Ishikawa (cell line): ENCODE measurements at regions not wholly inside any gene's neighbourhood (a gene's known extent, or its start where the extent isn't known, plus 50 kb on each side); places are given as distances from the start of the nearest gene placed in this dataset.

ENCODE experiments used
- CEBPB ChIP-seq: IDR thresholded peaks from 2 replicates; pipeline ENCODE4 v1.6.1; 2012
- CREB1 ChIP-seq: IDR thresholded peaks from 2 replicates; pipeline ENCODE4 v1.6.1; 2012; ENCODE audit warnings: low read depth
- EGR1 ChIP-seq: IDR thresholded peaks from 2 replicates; pipeline ENCODE4 v1.6.1; 2012
- EP300 ChIP-seq: IDR thresholded peaks from 2 replicates; pipeline ENCODE4 v1.6.1; 2012; ENCODE audit warnings: borderline replicate concordance
- FOXM1 ChIP-seq: IDR thresholded peaks from 2 replicates; pipeline ENCODE4 v1.6.1; 2012; ENCODE audit warnings: low read depth, borderline replicate concordance
- NFIC ChIP-seq: IDR thresholded peaks from 2 replicates; pipeline ENCODE4 v1.6.1; 2012
- RAD21 ChIP-seq: IDR thresholded peaks from 2 replicates; pipeline ENCODE4 v1.6.1; 2012; ENCODE audit warnings: low read depth
- TAF1 ChIP-seq: IDR thresholded peaks from 2 replicates; pipeline ENCODE4 v1.6.1; 2012; ENCODE audit warnings: low read depth, mild to moderate bottlenecking
- TCF12 ChIP-seq: IDR thresholded peaks from 2 replicates; pipeline ENCODE4 v1.6.1; 2012; ENCODE audit warnings: low read depth
- TEAD4 ChIP-seq: IDR thresholded peaks from 2 replicates; pipeline ENCODE4 v1.6.1; 2012
- USF1 ChIP-seq: IDR thresholded peaks from 2 replicates; pipeline ENCODE4 v1.6.1; 2012
- YY1 ChIP-seq: IDR thresholded peaks from 2 replicates; pipeline ENCODE4 v1.6.1; 2012; ENCODE audit warnings: low read depth
- ZBTB7A ChIP-seq: IDR thresholded peaks from 2 replicates; pipeline ENCODE4 v1.6.1; 2012; ENCODE audit warnings: low read depth
- TF ChIP-seq, protein P1 (sequence below): IDR thresholded peaks from 2 replicates; pipeline ENCODE4 v1.6.1; 2012
- TF ChIP-seq, protein P2 (sequence below): IDR thresholded peaks from 2 replicates; pipeline ENCODE4 v1.6.1; 2012; ENCODE audit warnings: low read depth, mild to moderate bottlenecking

GRCh38 chr6:14260839-14261238 lies 143.3 kb downstream of the CD83 start:
- TF ChIP-seq, protein P1, sequence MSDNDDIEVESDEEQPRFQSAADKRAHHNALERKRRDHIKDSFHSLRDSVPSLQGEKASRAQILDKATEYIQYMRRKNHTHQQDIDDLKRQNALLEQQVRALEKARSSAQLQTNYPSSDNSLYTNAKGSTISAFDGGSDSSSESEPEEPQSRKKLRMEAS = no peak
- no peak for TF ChIP-seq EGR1

DNA sequence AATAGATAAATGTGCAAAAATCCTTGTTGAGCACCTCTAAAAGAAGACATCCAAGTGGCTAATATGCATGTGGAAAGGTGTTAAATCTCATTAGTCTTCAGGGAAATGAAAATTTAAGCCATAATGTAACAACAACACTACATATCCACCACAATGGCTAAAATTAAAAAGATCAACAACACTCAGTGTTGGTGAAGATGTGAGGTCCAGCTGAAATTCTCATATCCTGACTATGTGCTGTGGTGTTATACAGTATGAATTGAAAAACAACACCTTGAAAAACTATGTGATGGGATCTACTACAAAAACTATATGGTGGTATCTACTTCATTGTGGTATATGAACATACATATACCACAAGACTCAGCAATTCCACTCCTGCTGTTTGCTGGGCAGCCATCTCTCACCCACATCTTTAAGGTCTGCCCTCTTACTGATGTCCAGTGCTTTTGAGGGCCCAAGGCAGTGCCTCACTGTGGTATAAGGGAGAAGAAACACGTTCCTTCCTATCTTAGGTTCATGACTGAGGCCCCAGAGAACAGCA lies 146.4 kb downstream of the CD83 start:
- TF ChIP-seq CREB1 (no peak), EP300 (no peak), TCF12 (no peak), USF1 (no peak)
- TF ChIP-seq, protein P2, sequence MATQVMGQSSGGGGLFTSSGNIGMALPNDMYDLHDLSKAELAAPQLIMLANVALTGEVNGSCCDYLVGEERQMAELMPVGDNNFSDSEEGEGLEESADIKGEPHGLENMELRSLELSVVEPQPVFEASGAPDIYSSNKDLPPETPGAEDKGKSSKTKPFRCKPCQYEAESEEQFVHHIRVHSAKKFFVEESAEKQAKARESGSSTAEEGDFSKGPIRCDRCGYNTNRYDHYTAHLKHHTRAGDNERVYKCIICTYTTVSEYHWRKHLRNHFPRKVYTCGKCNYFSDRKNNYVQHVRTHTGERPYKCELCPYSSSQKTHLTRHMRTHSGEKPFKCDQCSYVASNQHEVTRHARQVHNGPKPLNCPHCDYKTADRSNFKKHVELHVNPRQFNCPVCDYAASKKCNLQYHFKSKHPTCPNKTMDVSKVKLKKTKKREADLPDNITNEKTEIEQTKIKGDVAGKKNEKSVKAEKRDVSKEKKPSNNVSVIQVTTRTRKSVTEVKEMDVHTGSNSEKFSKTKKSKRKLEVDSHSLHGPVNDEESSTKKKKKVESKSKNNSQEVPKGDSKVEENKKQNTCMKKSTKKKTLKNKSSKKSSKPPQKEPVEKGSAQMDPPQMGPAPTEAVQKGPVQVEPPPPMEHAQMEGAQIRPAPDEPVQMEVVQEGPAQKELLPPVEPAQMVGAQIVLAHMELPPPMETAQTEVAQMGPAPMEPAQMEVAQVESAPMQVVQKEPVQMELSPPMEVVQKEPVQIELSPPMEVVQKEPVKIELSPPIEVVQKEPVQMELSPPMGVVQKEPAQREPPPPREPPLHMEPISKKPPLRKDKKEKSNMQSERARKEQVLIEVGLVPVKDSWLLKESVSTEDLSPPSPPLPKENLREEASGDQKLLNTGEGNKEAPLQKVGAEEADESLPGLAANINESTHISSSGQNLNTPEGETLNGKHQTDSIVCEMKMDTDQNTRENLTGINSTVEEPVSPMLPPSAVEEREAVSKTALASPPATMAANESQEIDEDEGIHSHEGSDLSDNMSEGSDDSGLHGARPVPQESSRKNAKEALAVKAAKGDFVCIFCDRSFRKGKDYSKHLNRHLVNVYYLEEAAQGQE = no peak

DNA sequence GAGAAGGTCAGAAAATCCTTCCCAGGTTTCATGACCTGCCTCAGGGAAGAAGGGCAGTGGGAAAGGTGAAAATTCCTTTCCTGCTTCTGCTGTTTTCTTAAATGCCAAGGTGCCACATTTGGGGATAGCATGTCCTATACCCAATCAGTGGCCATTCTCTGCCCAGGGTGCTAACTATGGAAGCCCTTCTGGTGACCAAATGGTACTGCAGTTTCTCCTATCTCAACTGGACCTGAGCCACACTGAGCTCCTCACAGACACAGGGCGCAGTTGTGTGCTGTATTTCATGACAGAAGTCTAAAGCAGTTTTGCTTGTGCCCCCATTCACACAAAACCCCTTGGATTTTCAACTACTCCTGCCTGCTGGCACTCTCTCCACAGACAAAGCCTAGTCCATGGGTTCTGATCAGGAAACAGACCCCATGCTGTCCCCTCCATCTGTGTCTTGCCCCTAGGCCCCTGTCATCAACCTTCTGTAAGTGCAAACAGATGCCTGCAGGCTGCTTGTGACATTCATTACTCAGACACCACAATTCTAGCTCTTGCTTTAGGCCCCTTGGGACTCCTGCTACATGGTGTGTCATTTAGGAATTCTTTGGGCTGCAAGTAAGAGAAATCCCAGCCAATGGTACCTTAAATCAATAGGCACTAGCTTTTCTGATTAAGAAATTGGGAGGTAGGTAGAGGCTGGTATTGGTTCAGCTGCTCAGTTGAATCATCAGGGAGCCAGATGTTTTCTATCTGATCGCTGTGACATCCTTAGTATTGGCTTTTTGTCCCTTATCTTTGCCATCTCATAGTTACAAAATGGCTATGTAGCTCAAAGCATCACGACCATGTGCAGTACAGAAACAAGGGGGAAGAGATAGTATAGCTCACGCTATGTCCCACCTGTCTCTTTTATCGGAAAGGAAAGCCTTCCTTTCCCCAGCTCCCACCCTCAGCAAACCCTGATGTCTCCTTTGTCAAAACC lies 147.8 kb downstream of the CD83 start:
- no peak for TF ChIP-seq NFIC
- no peak for TF ChIP-seq TCF12
- no peak for TF ChIP-seq EP300

DNA sequence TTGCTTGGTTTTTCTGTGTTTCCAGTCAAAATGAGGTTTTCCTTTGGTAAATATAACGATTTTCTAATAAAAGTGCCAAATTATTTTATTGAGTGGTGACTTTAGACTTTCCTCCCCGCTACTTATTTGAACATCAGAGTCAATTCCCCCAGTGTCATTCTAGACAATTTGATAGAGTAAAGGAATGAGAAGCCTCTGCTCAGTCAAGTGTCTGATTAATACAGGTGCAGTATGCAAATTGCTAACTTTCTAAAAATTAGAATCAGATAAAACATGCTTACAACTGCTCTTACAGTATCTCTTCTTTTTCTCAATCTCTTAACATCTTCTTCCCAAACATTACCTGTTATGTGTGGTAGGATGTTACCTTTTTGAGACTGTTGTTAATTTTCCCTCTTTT lies 148.7 kb downstream of the CD83 start:
- TF ChIP-seq CEBPB (no peak), TAF1 (no peak), NFIC (no peak), TCF12 (no peak), EP300 (no peak), YY1 (no peak), RAD21 (no peak), TEAD4 (no peak), FOXM1 (no peak), CREB1 (no peak), USF1 (no peak), EGR1 (no peak), ZBTB7A (no peak)
- TF ChIP-seq, protein P2 = no peak
- TF ChIP-seq, protein P1 = no peak

- no peak for TF ChIP-seq CEBPB
- TF ChIP-seq EGR1 = no peak
- no peak for TF ChIP-seq CREB1
- TF ChIP-seq RAD21 = no peak
- TF ChIP-seq TAF1 = no peak
- TF ChIP-seq TEAD4 = no peak
- no peak for TF ChIP-seq EP300
- TF ChIP-seq, protein P1 = no peak
- no peak for TF ChIP-seq NFIC
- TF ChIP-seq USF1 = no peak
- no peak for TF ChIP-seq ZBTB7A
- TF ChIP-seq YY1 = no peak
- no peak for TF ChIP-seq TCF12
- TF ChIP-seq, protein P2 = no peak
Measured at GRCh38 chr6:14267885-14268660, 150.5 kb downstream of the CD83 start.
